Suprapubic skin (tissue), 4 donors: ENCODE measurements at regions not wholly inside any gene's neighbourhood (a gene's known extent, or its start where the extent isn't known, plus 50 kb on each side); places are given as distances from the start of the nearest gene placed in this dataset.

Source experiments
- DNase-seq, 2 donors: peaks; one replicate each; pipeline ENCODE4 v3.0.0-alpha.2; 2019; ENCODE audit warnings: low spot score in 2 of 2
- H3K27ac ChIP-seq: fragments of 200-600 bp; sonication (generic); one replicate; pipeline ENCODE4 v1.5.1; 2019
- H3K27me3 ChIP-seq: fragments of 200-600 bp; sonication (generic); one replicate; pipeline ENCODE4 v1.5.1; 2019
- H3K36me3 ChIP-seq: fragments of 200-600 bp; sonication (generic); one replicate; pipeline ENCODE4 v1.5.1; 2019
- H3K4me1 ChIP-seq: fragments of 200-600 bp; sonication (generic); one replicate; pipeline ENCODE4 v1.5.1; 2019
- H3K4me3 ChIP-seq: fragments of 200-600 bp; sonication (generic); one replicate; pipeline ENCODE4 v1.5.1; 2019; ENCODE audit warnings: mild to moderate bottlenecking
- H3K9me3 ChIP-seq: fragments of 200-600 bp; sonication (generic); one replicate; pipeline ENCODE4 v1.5.1; 2019
- CTCF ChIP-seq, 2 donors: fragments of 200-600 bp in 1 of 2; fragments of 450-650 bp in 1 of 2; sonication (generic) in 1 of 2; IDR thresholded peaks; one replicate each; pipeline ENCODE4 v1.5.1; 2016 to 2019; ENCODE audit warnings: antibody characterized with exemption in 2 of 2, mild to moderate bottlenecking in 1 of 2, moderate library complexity in 1 of 2
- EP300 ChIP-seq: sonication (generic); formaldehyde crosslinking; IDR thresholded peaks from one replicate; pipeline ENCODE4 v1.6.1; 2017; ENCODE audit warnings: antibody characterized with exemption
- POLR2A ChIP-seq, 2 donors: fragments of 450-650 bp; IDR thresholded peaks; one replicate each; pipeline ENCODE4 v1.6.1; 2017; ENCODE audit warnings: antibody characterized with exemption in 2 of 2, mild to moderate bottlenecking in 2 of 2, moderate library complexity in 2 of 2
- POLR2AphosphoS5 ChIP-seq, 3 donors: sonication (generic); formaldehyde crosslinking; IDR thresholded peaks; one replicate each; pipeline ENCODE4 v1.6.1; 2017; ENCODE audit warnings: antibody characterized with exemption in 3 of 3
- WGBS: methylation state at CpG from one replicate; pipeline ENCODE4 v1.1.5; 2018; 5-methylcytosine and 5-hydroxymethylcytosine counted together

DNA sequence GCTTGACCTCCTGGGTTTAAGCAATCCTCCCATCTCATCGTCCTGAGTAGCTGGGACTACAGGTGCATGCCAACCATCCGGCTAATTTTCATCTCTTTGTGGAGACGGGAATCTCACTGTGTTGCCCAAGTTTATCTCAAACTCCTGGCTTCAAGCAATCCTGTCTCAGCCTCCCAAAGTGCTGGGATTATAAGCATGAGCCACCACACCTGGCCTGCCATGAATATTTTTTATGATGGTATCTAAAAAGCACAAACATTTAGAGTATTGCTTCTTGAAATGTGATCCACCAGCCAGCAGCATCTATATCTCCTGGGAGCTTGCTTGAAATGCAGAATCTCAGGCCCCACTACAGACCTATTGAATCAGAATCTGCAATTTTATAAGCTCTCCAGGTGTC is 111.2 kb upstream of the CLDN10 start:
- H3K9me3 ChIP-seq: no peaks in the 10 kb centered on the region
- no peaks in the 10 kb centered on the region for H3K27me3 ChIP-seq
- H3K36me3 ChIP-seq: no peaks in the 10 kb centered on the region
- no peak overlapping the region for H3K27ac ChIP-seq
- DNase-seq: no peak
- WGBS: 83% methylated on average over 3 of the region's 3 CpGs
- TF ChIP-seq EP300 (no peak), CTCF (IDR thresholded peaks at IDR 0.05) (no peak), POLR2A (IDR thresholded peaks at IDR 0.05) (no peak), POLR2AphosphoS5 (IDR thresholded peaks at IDR 0.05) (no peak)
- no peak overlapping the region for H3K4me3 ChIP-seq
- no peaks in the 10 kb centered on the region for H3K4me1 ChIP-seq

- DNase-seq: no peak
- H3K27ac ChIP-seq: no peak overlapping the region
- no peaks in the 10 kb centered on the region for H3K4me1 ChIP-seq
- WGBS: 83% methylated on average over 6 of the region's 6 CpGs
- H3K9me3 ChIP-seq: no peaks in the 10 kb centered on the region
- H3K4me3 ChIP-seq: no peak overlapping the region
- TF ChIP-seq POLR2AphosphoS5 (IDR thresholded peaks at IDR 0.05): no peak
- no peak for TF ChIP-seq EP300
- no peak for TF ChIP-seq CTCF (IDR thresholded peaks at IDR 0.05)
- no peak for TF ChIP-seq POLR2A (IDR thresholded peaks at IDR 0.05)
- no peaks in the 10 kb centered on the region for H3K36me3 ChIP-seq
- peaks cover 3% of the 10 kb centered on the region for H3K27me3 ChIP-seq
Measured at GRCh38 chr13:95444006-95444730, 108.4 kb upstream of the CLDN10 start.

DNA sequence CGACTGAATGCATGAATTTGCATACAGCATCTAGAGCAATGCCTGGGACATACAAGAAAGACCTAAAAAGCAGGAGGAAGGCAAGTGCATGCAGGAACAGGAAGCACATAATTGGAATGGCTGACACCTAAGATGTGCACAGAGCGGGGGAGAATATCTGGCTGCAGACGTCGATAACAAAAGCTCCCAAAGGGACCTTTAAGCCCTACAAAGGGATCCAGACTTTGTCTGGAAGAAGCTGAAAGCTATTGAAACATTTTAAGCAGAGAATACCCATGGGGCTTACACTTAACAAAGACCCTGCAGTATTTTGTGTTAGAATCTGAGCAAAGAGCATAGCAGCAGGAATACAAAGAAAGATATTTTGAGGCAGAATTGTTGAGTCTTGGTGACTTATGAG is 107.4 kb upstream of the CLDN10 start:
- Histone ChIP-seq H3K27me3 (peaks cover 3% of the 10 kb centered on the region), H3K9me3 (no peaks in the 10 kb centered on the region), H3K4me1 (no peaks in the 10 kb centered on the region), H3K4me3 (no peak overlapping the region), H3K36me3 (no peaks in the 10 kb centered on the region), H3K27ac (no peak overlapping the region)
- TF ChIP-seq POLR2AphosphoS5 (IDR thresholded peaks at IDR 0.05) (no peak), POLR2A (IDR thresholded peaks at IDR 0.05) (no peak), EP300 (no peak), CTCF (IDR thresholded peaks at IDR 0.05) (no peak)
- 56% methylated on average over 4 of the region's 4 CpGs for WGBS
- no peak for DNase-seq

GRCh38 chr13:95447814-95448213 is 104.7 kb upstream of the CLDN10 start:
- Histone ChIP-seq H3K27ac (no peak overlapping the region), H3K9me3 (no peaks in the 10 kb centered on the region), H3K4me3 (no peak overlapping the region), H3K27me3 (peaks cover 14% of the 10 kb centered on the region), H3K36me3 (no peaks in the 10 kb centered on the region), H3K4me1 (no peaks in the 10 kb centered on the region)
- no peak for TF ChIP-seq POLR2AphosphoS5 (IDR thresholded peaks at IDR 0.05)
- no peak for TF ChIP-seq POLR2A (IDR thresholded peaks at IDR 0.05)
- TF ChIP-seq CTCF (IDR thresholded peaks at IDR 0.05): no peak
- no peak for TF ChIP-seq EP300
- WGBS: 41% methylated on average over 8 of the region's 8 CpGs
- DNase-seq: no peak

DNA sequence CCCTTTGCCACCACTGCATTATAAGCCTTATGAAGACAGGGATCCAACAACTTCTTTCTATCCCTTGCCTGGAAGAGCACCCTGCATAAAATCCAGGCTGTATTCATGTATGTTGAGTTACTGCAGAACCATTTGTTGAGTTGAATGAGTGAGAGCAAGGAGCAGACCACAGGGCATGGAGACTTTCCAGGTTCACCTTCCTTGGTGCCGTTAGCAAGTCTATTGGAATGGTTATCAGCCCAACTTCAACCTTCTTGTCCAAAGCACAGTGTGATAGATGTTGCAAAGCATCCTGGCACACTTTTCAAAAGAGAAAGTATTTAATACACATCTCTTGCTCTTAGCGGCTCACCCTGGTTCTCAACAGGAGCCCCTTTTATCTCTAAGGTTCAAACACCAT is 100.9 kb upstream of the CLDN10 start:
- WGBS: 95% methylated on average over 2 of the region's 2 CpGs
- DNase-seq: no peak
- Histone ChIP-seq H3K27ac (no peak overlapping the region), H3K36me3 (no peaks in the 10 kb centered on the region), H3K4me1 (no peaks in the 10 kb centered on the region), H3K9me3 (no peaks in the 10 kb centered on the region), H3K27me3 (peaks cover 14% of the 10 kb centered on the region), H3K4me3 (no peak overlapping the region)
- no peak for TF ChIP-seq POLR2AphosphoS5 (IDR thresholded peaks at IDR 0.05)
- TF ChIP-seq EP300: no peak
- TF ChIP-seq CTCF (IDR thresholded peaks at IDR 0.05): no peak
- no peak for TF ChIP-seq POLR2A (IDR thresholded peaks at IDR 0.05)
